GM21825 (cell line): ENCODE measurements at regions not wholly inside any gene's neighbourhood (a gene's known extent, or its start where the extent isn't known, plus 50 kb on each side); places are given as distances from the start of the nearest gene placed in this dataset.
"Not testable (repeated sequence)": the region's sequence is repeated elsewhere in the genome, so short reads cannot be mapped to it uniquely, and the experiment has no call there.

ENCODE experiments used
- ATAC-seq: cut with Tn5 transposase; IDR thresholded peaks from one replicate; pipeline ENCODE4 v1.9.1; 2021; ENCODE audit warnings: mild to moderate bottlenecking, moderate library complexity; ENCODE audit not compliant: unreplicated experiment

- ATAC-seq: no peak
Measured at GRCh38 chr14:101254805-101255764, 306.2 kb upstream of the DIO3 start.

- ATAC-seq: no peak
Measured at GRCh38 chr14:101255765-101256125, 305.6 kb upstream of the DIO3 start.

- ATAC-seq: no peak
Measured at GRCh38 chr14:101256266-101256665, 305.0 kb upstream of the DIO3 start.

- ATAC-seq: no peak
Measured at GRCh38 chr14:101257551-101257950, 303.7 kb upstream of the DIO3 start.

- ATAC-seq: no peak
Measured at GRCh38 chr14:101259748-101260147, 301.5 kb upstream of the DIO3 start.

GRCh38 chr14:101266441-101266840 lies 294.9 kb upstream of the DIO3 start:
- not testable (repeated sequence) for ATAC-seq

GRCh38 chr14:101273091-101273490 lies 288.2 kb upstream of the DIO3 start:
- ATAC-seq: no peak

GRCh38 chr14:101276309-101277091 lies 284.8 kb upstream of the DIO3 start:
- no peak for ATAC-seq

GRCh38 chr14:101282418-101282817 lies 278.9 kb upstream of the DIO3 start:
- no peak for ATAC-seq

- no peak for ATAC-seq
Measured at GRCh38 chr14:101284711-101285110, 276.6 kb upstream of the DIO3 start.

- ATAC-seq: no peak
Measured at GRCh38 chr14:101286271-101287018, 274.9 kb upstream of the DIO3 start.

GRCh38 chr14:101288436-101289229 lies 272.7 kb upstream of the DIO3 start:
- no peak for ATAC-seq

- ATAC-seq: no peak
Measured at GRCh38 chr14:101289230-101289690, 272.0 kb upstream of the DIO3 start.

GRCh38 chr14:101289911-101290310 lies 271.4 kb upstream of the DIO3 start:
- no peak for ATAC-seq

- no peak for ATAC-seq
Measured at GRCh38 chr14:101290611-101291010, 270.7 kb upstream of the DIO3 start.

- no peak for ATAC-seq
Measured at GRCh38 chr14:101291390-101291789, 269.9 kb upstream of the DIO3 start.

- no peak for ATAC-seq
Measured at GRCh38 chr14:101292448-101292847, 268.8 kb upstream of the DIO3 start.

GRCh38 chr14:101293605-101294004 lies 267.7 kb upstream of the DIO3 start:
- ATAC-seq: no peak

GRCh38 chr14:101294136-101294535 lies 267.2 kb upstream of the DIO3 start:
- no peak for ATAC-seq

- ATAC-seq: not testable (repeated sequence)
Measured at GRCh38 chr14:101299781-101300180, 261.5 kb upstream of the DIO3 start.
